Stimulated activated CD4-positive, alpha-beta T cell treated with anti-CD3 and anti-CD28 coated beads, Interleukin-4, amount 100 ng/mL, for 48 hours (primary cell): ENCODE measurements at regions not wholly inside any gene's neighbourhood (a gene's known extent, or its start where the extent isn't known, plus 50 kb on each side); places are given as distances from the start of the nearest gene placed in this dataset.

Source experiments
- DNase-seq, 2 donors: peaks; one replicate each; pipeline ENCODE4 v3.0.0-alpha.2; 2020; ENCODE audit warnings: low read depth in 2 of 2

DNA sequence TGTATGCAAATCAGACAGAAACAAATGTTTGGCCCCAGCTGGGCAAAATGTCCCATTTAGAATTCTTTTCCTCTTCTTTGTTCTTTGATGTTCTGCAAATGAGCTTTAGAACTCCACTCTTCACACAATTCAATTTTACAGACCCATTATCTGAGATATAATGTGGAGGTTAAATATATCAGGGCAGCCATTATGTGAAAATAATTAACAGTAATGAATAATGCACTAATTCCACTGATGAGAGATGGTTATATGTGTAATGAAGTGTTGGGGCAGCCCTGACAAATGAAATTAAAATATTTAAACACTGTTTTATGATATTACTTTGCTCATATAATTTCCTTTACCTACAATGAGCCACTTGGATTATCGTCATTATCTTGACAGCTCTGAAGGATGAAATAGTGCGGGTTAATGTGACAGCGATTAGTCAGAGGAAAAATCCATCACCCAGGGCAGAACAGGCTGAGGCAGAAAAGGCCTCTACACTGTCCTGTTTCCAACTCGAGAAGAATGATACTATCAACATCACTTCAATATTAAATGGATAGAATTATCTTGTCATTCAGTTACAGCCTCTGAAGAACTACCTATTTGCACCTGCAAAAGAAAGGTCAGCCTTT lies 321.1 kb downstream of the RBM26 start:
- DNase-seq = no peak

DNA sequence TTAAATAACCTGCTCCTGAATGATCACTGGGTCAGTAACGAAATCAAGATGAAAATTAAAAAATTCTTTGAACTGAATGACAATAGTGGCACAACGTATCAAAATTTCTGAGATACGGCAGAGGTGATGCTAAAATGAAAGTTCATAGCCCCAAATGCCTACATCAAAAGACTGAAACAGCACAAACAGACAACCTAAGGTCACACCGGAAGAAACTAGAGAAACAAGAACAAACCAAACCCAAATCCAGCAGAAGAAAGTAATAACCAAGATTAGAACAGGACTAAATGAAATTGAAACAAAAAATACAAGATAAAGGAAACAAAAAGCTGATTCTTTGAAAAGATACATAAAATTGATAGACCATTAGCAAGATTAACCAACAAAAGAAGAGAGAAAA lies 324.1 kb downstream of the RBM26 start:
- no peak for DNase-seq

DNA sequence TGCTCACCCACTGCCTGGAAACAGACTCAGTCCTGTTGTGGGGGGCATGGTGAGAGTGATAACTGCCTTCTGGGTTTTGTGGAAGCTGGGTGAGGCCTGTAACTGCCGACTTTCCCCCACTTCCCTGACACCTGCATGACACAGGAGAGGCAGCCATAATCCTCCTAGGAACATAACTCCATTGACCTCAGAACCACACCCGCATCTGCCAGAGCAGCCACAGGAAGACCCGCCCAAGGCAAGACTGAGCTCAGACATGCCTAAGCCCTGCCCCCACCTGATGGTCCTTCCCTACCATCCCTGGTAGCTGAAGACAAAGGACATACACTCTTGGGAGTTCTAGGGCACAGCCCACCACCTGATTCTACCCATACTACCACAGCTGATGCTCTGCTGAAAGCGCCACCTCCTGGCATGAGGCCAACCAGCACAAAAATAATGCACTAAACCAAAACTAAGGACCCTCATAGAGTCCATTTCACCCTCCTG lies 326.7 kb downstream of the RBM26 start:
- DNase-seq = no peak

DNA sequence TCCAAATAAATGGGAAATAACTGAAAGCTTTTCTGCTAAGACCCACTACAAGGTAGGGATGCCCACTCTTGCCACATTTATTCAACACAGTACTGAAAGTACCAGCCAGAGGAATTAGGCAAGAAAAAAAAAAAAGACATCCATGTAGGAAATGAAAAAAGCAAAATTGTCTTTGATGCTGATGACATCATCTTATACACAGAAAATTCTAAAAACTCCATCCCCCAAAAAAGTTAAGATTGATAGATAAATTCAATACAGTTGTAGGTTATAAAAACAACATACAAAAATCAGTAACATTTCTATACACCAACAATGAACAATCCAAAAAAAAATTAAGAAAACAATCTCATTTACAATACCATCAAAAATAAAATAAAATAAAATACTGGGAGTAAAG lies 330.4 kb downstream of the RBM26 start:
- no peak for DNase-seq

GRCh38 chr13:79070343-79070974 lies 335.6 kb downstream of the RBM26 start:
- DNase-seq = no peak

DNA sequence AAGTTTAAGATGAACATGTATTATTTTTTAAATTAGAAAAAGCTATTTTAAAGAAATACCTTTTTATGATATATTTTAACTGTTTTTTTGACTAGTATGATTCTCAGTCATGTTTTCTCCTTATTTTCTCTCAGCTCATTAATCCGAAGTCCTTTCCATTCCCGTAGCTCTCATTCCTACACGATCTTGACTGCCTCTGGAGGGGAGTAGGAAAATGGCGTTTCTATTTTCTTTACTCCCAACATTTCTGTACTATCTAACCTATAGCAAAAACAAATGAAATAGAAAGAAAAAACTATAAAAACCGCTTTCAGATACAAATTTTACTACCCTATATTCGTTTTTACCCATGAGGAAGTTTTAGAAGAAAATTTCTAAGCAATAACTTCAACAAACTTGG lies 343.8 kb downstream of the RBM26 start:
- DNase-seq = no peak

GRCh38 chr13:79060216-79060615 lies 345.8 kb downstream of the RBM26 start:
- no peak for DNase-seq

GRCh38 chr13:79056706-79057105 lies 349.3 kb downstream of the RBM26 start:
- no peak for DNase-seq

- DNase-seq = no peak
Observed at GRCh38 chr13:79051472-79051871, 354.6 kb downstream of the RBM26 start.

- no peak for DNase-seq
Observed at GRCh38 chr13:79044415-79044814, 361.6 kb downstream of the RBM26 start.

DNA sequence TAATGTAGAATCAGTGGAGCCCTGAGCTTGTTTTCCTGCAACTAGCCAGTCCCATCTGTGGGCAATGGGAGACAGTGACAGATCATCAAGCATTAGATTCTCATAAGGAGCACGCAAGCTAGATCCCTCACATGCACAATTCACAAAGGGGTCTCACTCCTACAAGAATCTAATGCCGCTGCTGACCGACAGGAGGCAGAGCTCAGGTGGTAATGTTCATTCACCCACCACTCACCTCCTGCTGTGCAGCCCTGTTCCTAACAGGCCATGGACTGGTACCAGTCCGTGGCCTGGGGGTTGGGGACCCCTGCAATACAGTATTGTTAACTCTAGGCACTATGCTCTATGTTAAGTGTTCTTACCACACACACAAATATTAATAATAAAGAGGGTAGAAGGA lies 362.8 kb downstream of the RBM26 start:
- no peak for DNase-seq

GRCh38 chr13:79037197-79037596 lies 368.9 kb downstream of the RBM26 start:
- no peak for DNase-seq

DNA sequence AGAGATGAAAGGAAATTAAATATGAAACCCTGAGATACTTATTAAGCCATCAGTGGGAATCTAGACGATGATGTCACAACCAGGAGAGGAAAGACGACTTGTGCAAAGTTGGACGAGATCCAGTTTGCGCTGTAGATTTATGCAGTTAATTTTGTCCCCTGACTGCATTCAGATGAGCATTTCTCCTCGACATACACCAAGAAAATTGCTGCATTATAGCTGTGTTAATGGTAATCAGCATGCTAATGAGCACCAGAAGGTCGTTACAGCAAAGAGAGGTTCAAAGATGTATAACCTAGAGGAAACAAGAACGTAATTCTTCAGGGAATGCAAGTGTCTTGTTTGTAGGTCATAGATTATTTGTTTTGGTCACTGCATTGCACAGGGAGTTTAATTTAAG lies 371.7 kb downstream of the RBM26 start:
- no peak for DNase-seq

DNA sequence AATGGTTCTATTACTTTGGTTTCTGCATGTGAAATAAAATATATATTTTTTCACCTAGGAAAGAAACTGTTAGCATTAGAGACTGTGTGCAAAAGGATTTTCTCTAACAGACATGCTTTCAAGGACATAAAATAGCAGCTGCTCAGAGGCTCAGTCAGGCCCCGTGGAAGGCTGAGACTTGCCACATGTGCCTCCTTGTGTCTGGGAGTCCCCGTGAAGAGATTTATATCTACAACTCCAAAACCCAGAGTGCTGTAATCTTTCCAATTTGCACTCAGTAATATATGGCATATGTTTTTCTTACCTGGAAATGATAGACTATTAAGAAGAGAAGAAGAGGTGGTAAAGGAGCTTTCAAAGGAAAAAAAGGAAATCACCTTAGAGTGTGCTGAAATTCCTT lies 371.6 kb upstream of the OBI1 start:
- no peak for DNase-seq

DNA sequence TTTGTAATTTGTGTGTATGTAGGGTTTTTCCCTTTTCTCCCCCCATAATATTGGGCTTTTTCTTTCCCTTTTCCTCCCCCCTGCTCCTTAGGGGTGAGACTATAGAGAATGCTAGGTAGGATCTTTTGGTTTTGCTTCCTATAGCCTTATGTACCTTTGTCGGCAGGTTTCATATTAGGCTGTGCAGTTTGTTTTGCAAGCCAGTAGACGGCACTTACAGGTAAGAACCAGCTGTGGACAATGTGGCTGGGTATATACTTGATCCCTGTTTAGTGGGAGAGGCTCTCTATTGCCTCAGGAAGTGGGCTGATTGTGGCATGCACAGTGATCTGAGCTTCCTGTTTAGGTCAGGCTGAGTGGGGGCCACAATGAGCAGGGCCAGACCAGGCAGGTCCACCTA lies 359.2 kb upstream of the OBI1 start:
- DNase-seq = no peak

GRCh38 chr13:79011179-79011578 lies 352.2 kb upstream of the OBI1 start:
- no peak for DNase-seq

DNA sequence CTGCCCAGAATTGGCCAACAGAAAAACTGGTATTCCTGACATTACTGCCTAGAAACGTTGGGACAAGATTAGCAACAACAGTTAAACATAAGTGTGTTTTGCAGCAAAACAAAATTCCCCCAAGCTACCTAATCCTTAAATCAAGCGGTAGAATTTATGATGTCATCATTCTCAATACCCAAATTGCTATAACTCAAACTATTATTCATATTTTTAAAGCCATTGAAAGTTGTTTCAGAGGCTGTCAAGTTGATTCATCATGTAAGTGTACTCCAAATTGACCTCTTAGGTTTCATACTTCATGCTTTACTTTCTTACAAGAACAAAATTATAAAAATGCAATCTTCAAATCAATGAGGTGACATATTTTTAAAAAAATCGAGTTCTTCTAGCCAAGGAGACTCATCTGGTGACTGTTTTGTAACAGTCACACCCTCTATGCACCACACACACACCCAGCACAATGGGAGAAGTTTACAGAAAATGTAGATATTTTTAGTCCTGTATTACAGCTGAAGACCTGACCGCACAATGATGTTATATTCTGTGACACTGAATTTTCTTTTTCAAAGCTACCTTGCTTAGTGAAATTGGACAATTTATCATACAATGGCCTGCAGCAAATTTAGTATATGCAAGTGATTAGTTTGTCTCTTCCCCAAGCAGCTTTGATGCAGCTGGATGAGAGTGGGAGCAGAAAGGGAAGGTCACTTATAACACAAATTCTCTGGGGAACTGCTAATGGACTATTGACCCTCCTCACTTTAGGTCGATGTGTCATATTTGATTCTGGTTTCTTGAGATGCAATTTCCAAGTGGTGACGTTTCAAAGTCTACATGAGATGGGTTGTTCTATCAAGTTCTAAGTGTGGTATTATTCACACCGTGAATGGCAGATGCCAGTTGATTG lies 345.3 kb upstream of the OBI1 start:
- DNase-seq = no peak

- no peak for DNase-seq
Observed at GRCh38 chr13:78999494-78999893, 340.5 kb upstream of the OBI1 start.

DNA sequence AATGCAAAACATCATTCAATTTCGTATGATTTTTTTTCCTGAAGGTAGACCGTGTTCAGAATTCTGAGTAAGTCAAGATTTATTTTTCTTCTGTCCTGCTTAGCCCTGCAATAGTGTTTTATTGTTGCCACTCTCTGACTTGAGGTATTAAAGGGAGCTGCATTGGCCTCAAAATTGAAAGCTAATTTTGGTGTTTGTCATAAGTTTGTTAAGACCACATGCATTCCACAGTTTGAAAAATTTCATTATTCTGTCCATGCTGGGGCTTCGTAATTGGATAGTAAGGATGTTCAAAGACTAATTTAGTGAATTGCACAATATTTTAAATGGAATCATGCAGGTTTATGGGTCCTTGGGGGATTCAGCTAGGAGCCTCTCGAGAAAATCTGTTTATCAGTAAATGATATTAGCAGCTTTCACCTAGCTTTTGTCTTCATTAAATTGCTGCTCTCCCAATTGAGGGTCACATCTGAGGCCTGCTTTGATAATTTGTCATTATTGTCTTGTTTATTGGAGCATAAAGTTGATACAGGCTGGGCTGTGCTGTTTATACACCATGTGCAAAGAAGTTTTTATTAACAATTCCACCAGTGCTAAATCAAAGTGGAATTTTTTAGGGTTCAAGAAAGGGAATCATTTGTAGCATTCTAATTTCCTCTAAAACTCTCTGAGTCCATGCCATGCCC lies 339.8 kb upstream of the OBI1 start:
- DNase-seq = no peak

- DNase-seq = no peak
Observed at GRCh38 chr13:78997902-78998629, 339.1 kb upstream of the OBI1 start.

GRCh38 chr13:78993792-78994191 lies 334.8 kb upstream of the OBI1 start:
- no peak for DNase-seq

DNA sequence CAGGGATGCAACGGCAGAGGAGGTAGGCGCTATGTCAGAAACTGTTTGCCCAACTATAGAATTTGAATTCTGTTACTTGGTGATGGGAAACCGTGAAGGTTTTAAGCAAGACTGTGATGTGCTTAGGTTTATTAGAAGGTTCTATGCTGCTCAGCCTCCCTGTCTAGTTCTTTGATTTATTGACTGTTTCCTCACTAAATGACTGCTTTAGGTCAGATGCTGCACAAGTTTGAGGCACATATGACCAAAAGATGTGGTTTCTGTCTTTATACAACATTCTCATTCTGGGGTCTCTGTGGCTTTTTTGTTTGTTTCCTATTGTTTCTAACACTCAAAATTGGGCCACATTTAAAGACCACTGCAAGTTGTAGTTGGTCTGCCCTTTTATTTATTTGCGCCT lies 323.0 kb upstream of the OBI1 start:
- DNase-seq = no peak
